ENCODE measurements at regions not wholly inside any gene's neighbourhood (a gene's known extent, or its start where the extent isn't known, plus 50 kb on each side); places are given as distances from the start of the nearest gene placed in this dataset.

- no peak for TF ChIP-seq CTCF (IDR thresholded peaks at IDR 0.05)
- no peak for TF ChIP-seq EP300 (IDR thresholded peaks at IDR 0.05)
- TF ChIP-seq POLR2A (IDR thresholded peaks at IDR 0.05), result no peak
These were observed 213.5 kb upstream of the UBL3 start for GRCh38 chr13:30063892-30064291.

Data from tibial nerve (tissue), 4 donors.